ENCODE measurements at regions not wholly inside any gene's neighbourhood (a gene's known extent, or its start where the extent isn't known, plus 50 kb on each side); places are given as distances from the start of the nearest gene placed in this dataset.

GRCh38 chr6:2477666-2478065 is 232.3 kb upstream of the GMDS start:
- WGBS (ENCODE audit: insufficient coverage) = 86% methylated on average over 8 of the region's 8 CpGs

GRCh38 chr6:2477250-2477649 is 231.8 kb upstream of the GMDS start:
- Histone ChIP-seq H3K27me3 (ENCODE audit: control insufficient read depth, insufficient read depth, low read length) (no peaks in the 10 kb centered on the region), H3K9me3 (ENCODE audit: control insufficient read depth, insufficient read depth, low read length) (peaks cover 4% of the 10 kb centered on the region), H3K4me1 (ENCODE audit: control insufficient read depth, insufficient read depth, low read length) (no peaks in the 10 kb centered on the region), H3K36me3 (ENCODE audit: control insufficient read depth, insufficient read depth, low read length) (no peaks in the 10 kb centered on the region), H3K27ac (ENCODE audit: low read length) (no peak overlapping the region), H3K4me3 (ENCODE audit: low read length) (no peak overlapping the region)
- Mint-ChIP-seq H3K27me3 (ENCODE audit: low read depth in 2 of 2) (peaks cover 16 to 33% of the 10 kb centered on the region in 2 donors), H3K27ac (no peak overlapping the region), H3K36me3 (no peaks in the 10 kb centered on the region), H3K4me3 (no peak overlapping the region), H3K9me3 (no peaks in the 10 kb centered on the region), H3K4me1 (no peaks in the 10 kb centered on the region)
- no peak for TF ChIP-seq CTCF (IDR thresholded peaks at IDR 0.05)
- ATAC-seq (no peak), DNase-seq (no peak)
- intact Hi-C loops (cut with micrococcal nuclease) = no loop called here
- WGBS (ENCODE audit: insufficient coverage) = 100% methylated on average over 1 of the region's 1 CpG

More at GRCh38 chr6:2477666-2478065, 232.3 kb upstream of the GMDS start:
- ATAC-seq (no peak), DNase-seq (no peak)
- Mint-ChIP-seq H3K27me3 (ENCODE audit: low read depth in 2 of 2) (peaks cover 16 to 29% of the 10 kb centered on the region in 2 donors), H3K4me3 (no peak overlapping the region), H3K9me3 (no peaks in the 10 kb centered on the region), H3K36me3 (no peaks in the 10 kb centered on the region), H3K27ac (no peak overlapping the region), H3K4me1 (no peaks in the 10 kb centered on the region)
- no peak overlapping the region for H3K4me3 ChIP-seq (ENCODE audit: low read length)
- intact Hi-C loops (cut with micrococcal nuclease) = no loop called here
- no peaks in the 10 kb centered on the region for H3K4me1 ChIP-seq (ENCODE audit: control insufficient read depth, insufficient read depth, low read length)
- no peaks in the 10 kb centered on the region for H3K27me3 ChIP-seq (ENCODE audit: control insufficient read depth, insufficient read depth, low read length)
- TF ChIP-seq CTCF (IDR thresholded peaks at IDR 0.05) = no peak
- peaks cover 9% of the 10 kb centered on the region for H3K9me3 ChIP-seq (ENCODE audit: control insufficient read depth, insufficient read depth, low read length)
- no peaks in the 10 kb centered on the region for H3K36me3 ChIP-seq (ENCODE audit: control insufficient read depth, insufficient read depth, low read length)
- no peak overlapping the region for H3K27ac ChIP-seq (ENCODE audit: low read length)

- H3K27me3 Mint-ChIP-seq (ENCODE audit: low read depth in 2 of 2) = peaks cover 18 to 33% of the 10 kb centered on the region in 2 donors
- H3K27ac Mint-ChIP-seq = no peak overlapping the region
- no peak overlapping the region for H3K4me3 ChIP-seq (ENCODE audit: low read length)
- 79% methylated on average over 4 of the region's 4 CpGs for WGBS (ENCODE audit: insufficient coverage)
- H3K4me3 Mint-ChIP-seq = no peak overlapping the region
- intact Hi-C loops (cut with micrococcal nuclease) = no loop called here
- DNase-seq = no peak
- H3K36me3 Mint-ChIP-seq = no peaks in the 10 kb centered on the region
- H3K4me1 ChIP-seq (ENCODE audit: control insufficient read depth, insufficient read depth, low read length) = no peaks in the 10 kb centered on the region
- H3K27ac ChIP-seq (ENCODE audit: low read length) = no peak overlapping the region
- no peaks in the 10 kb centered on the region for H3K9me3 Mint-ChIP-seq
- no peaks in the 10 kb centered on the region for H3K9me3 ChIP-seq (ENCODE audit: control insufficient read depth, insufficient read depth, low read length)
- TF ChIP-seq CTCF (IDR thresholded peaks at IDR 0.05) = no peak
- no peak for ATAC-seq
- no peaks in the 10 kb centered on the region for H3K36me3 ChIP-seq (ENCODE audit: control insufficient read depth, insufficient read depth, low read length)
- no peaks in the 10 kb centered on the region for H3K4me1 Mint-ChIP-seq
- H3K27me3 ChIP-seq (ENCODE audit: control insufficient read depth, insufficient read depth, low read length) = no peaks in the 10 kb centered on the region
These were observed 231.0 kb upstream of the GMDS start for GRCh38 chr6:2476376-2476775.

- Mint-ChIP-seq H3K36me3 (no peaks in the 10 kb centered on the region), H3K27ac (no peak overlapping the region), H3K27me3 (ENCODE audit: low read depth in 2 of 2) (peaks cover 26 to 52% of the 10 kb centered on the region in 2 donors), H3K4me3 (no peak overlapping the region), H3K4me1 (no peaks in the 10 kb centered on the region), H3K9me3 (no peaks in the 10 kb centered on the region)
- WGBS (ENCODE audit: insufficient coverage) = 85% methylated on average over 9 of the region's 9 CpGs
- ATAC-seq (no peak), DNase-seq (no peak)
- Histone ChIP-seq H3K27me3 (ENCODE audit: control insufficient read depth, insufficient read depth, low read length) (no peaks in the 10 kb centered on the region), H3K4me1 (ENCODE audit: control insufficient read depth, insufficient read depth, low read length) (no peaks in the 10 kb centered on the region), H3K36me3 (ENCODE audit: control insufficient read depth, insufficient read depth, low read length) (no peaks in the 10 kb centered on the region), H3K9me3 (ENCODE audit: control insufficient read depth, insufficient read depth, low read length) (no peaks in the 10 kb centered on the region), H3K27ac (ENCODE audit: low read length) (no peak overlapping the region), H3K4me3 (ENCODE audit: low read length) (no peak overlapping the region)
- TF ChIP-seq CTCF (IDR thresholded peaks at IDR 0.05) = no peak
- intact Hi-C loops (cut with micrococcal nuclease) = no loop called here
These were observed 226.1 kb upstream of the GMDS start for GRCh38 chr6:2471472-2471871.

Data from natural killer cell (primary cell).